Hepatocyte (in vitro differentiated cells): ENCODE measurements at regions not wholly inside any gene's neighbourhood (a gene's known extent, or its start where the extent isn't known, plus 50 kb on each side); places are given as distances from the start of the nearest gene placed in this dataset.

ENCODE experiments used
- CTCF ChIP-seq: fragments of 200-600 bp; sonication (generic); IDR thresholded peaks from 2 replicates; pipeline ENCODE4 v1.5.1; 2016; ENCODE audit warnings: antibody characterized with exemption, mild to moderate bottlenecking; ENCODE audit not compliant: poor library complexity
- EZH2 ChIP-seq: fragments of 200-600 bp; sonication (generic); IDR thresholded peaks from 2 replicates; pipeline ENCODE4 v1.6.1; 2016; ENCODE audit warnings: antibody characterized with exemption, mild to moderate bottlenecking, borderline replicate concordance
- EZH2phosphoT487 ChIP-seq: fragments of 200-600 bp; sonication (generic); IDR thresholded peaks from one replicate; pipeline ENCODE4 v1.6.1; 2018; ENCODE audit warnings: antibody characterized with exemption, mild to moderate bottlenecking, low read depth, moderate library complexity; ENCODE audit not compliant: unreplicated experiment, severe bottlenecking

GRCh38 chr7:46191296-46191695, 270.2 kb upstream of the IGFBP3 start:
- no peak for TF ChIP-seq EZH2phosphoT487
- no peak for TF ChIP-seq CTCF
- no peak for TF ChIP-seq EZH2
